ENCODE measurements at regions not wholly inside any gene's neighbourhood (a gene's known extent, or its start where the extent isn't known, plus 50 kb on each side); places are given as distances from the start of the nearest gene placed in this dataset.

DNA sequence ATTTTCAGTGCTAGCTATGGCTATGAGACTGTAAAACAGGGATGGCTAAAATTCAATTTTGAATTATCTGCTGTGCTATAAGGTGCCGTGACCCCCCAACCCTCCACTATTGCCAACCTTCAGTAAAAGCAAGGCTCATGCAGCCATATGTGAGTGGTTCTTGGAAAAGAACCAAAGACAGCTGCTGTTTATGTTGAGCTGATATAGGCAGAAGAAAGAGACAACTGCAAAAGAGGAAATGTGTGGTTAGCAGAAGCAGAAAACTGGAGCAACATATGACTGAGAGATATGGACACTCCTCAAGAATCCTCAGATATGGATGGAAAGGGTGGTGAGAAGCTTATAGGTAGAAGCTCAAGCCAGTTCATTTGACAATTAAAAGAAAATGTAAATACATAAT lies 200.3 kb downstream of the TLE1 start:
- H3K4me3 ChIP-seq (ENCODE audit: low read length) = no peak overlapping the region
- no peak overlapping the region for H3K4me2 ChIP-seq (ENCODE audit: low read depth, low read length)
- no peak overlapping the region for H3K27ac ChIP-seq (ENCODE audit: low read length)
- H3F3A ChIP-seq (ENCODE audit: insufficient read depth, low read length) = no peaks in the 10 kb centered on the region
- no peak overlapping the region for H3K9ac ChIP-seq (ENCODE audit: low read length)
- H2AFZ ChIP-seq (ENCODE audit: low read length) = no peak overlapping the region
- no peaks in the 10 kb centered on the region for H3K9me3 ChIP-seq (replicated peaks; ENCODE audit: insufficient read depth, low read length)
- DNase-seq = no peak
- no peaks in the 10 kb centered on the region for H3K27me3 ChIP-seq (replicated peaks; ENCODE audit: insufficient read depth, low read length)
- H3K79me2 ChIP-seq (ENCODE audit: low read length) = no peaks in the 10 kb centered on the region
- H4K20me1 ChIP-seq (ENCODE audit: insufficient read depth, low read length) = no peaks in the 10 kb centered on the region
- no peaks in the 10 kb centered on the region for H3K9me2 ChIP-seq (replicated peaks; ENCODE audit: insufficient read depth, low read length)
- no peaks in the 10 kb centered on the region for H3K36me3 ChIP-seq (replicated peaks; ENCODE audit: insufficient read depth, low read length)
- no peaks in the 10 kb centered on the region for H3K4me1 ChIP-seq (ENCODE audit: low read length)
- TF ChIP-seq EZH2phosphoT487 (IDR thresholded peaks at IDR 0.05; ENCODE audit: low read length) (no peak), EZH2 (optimal IDR thresholded peaks at IDR 0.05; ENCODE audit: low read depth, low read length) (no peak)
- TF ChIP-seq, protein P1, sequence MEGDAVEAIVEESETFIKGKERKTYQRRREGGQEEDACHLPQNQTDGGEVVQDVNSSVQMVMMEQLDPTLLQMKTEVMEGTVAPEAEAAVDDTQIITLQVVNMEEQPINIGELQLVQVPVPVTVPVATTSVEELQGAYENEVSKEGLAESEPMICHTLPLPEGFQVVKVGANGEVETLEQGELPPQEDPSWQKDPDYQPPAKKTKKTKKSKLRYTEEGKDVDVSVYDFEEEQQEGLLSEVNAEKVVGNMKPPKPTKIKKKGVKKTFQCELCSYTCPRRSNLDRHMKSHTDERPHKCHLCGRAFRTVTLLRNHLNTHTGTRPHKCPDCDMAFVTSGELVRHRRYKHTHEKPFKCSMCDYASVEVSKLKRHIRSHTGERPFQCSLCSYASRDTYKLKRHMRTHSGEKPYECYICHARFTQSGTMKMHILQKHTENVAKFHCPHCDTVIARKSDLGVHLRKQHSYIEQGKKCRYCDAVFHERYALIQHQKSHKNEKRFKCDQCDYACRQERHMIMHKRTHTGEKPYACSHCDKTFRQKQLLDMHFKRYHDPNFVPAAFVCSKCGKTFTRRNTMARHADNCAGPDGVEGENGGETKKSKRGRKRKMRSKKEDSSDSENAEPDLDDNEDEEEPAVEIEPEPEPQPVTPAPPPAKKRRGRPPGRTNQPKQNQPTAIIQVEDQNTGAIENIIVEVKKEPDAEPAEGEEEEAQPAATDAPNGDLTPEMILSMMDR (IDR thresholded peaks at IDR 0.05; ENCODE audit: low read length) = no peak

DNA sequence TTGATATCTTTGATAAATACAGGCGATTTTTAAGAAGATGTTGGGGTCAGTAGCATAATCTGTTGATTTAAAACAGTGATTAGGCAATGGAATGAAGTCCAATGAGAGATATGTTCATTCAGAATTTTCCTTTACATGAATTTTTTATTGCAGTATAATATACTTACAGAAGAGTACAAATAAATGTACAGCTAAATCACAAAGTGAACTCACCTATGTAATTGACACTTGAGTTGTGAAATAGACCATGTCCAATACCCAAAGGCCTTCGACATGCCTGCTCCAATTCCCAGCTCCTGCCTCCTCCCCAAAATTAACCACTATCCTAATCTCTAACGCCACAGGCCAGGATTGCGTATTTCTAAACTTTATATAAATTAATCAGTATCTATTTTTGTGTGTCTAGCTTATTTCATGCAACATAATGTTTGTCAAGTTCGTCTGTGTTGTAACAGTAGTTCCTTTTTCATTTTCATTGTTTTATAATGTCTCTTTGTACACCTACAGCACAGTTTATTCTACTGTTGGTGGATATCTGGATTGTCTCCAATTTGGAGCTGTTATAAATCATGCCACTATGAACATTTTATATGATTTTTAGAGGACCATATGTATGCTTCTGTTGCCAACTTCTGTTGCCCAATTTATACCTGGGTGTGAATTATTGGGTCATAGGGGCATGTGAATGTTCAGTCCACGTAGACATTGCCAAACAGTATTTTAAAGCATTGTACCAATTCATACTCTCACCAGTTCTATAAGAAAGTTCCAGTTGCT lies 208.3 kb downstream of the TLE1 start:
- Histone ChIP-seq H3K4me2 (ENCODE audit: low read depth, low read length) (no peak overlapping the region), H3K36me3 (replicated peaks; ENCODE audit: insufficient read depth, low read length) (no peaks in the 10 kb centered on the region), H3K27me3 (replicated peaks; ENCODE audit: insufficient read depth, low read length) (no peaks in the 10 kb centered on the region), H3K4me3 (ENCODE audit: low read length) (no peak overlapping the region), H2AFZ (ENCODE audit: low read length) (no peak overlapping the region), H3K9ac (ENCODE audit: low read length) (no peak overlapping the region), H3F3A (ENCODE audit: insufficient read depth, low read length) (no peaks in the 10 kb centered on the region), H3K79me2 (ENCODE audit: low read length) (no peaks in the 10 kb centered on the region), H3K9me3 (replicated peaks; ENCODE audit: insufficient read depth, low read length) (no peaks in the 10 kb centered on the region), H4K20me1 (ENCODE audit: insufficient read depth, low read length) (no peaks in the 10 kb centered on the region), H3K4me1 (ENCODE audit: low read length) (no peaks in the 10 kb centered on the region), H3K27ac (ENCODE audit: low read length) (no peak overlapping the region), H3K9me2 (replicated peaks; ENCODE audit: insufficient read depth, low read length) (no peaks in the 10 kb centered on the region)
- DNase-seq = no peak
- TF ChIP-seq EZH2 (optimal IDR thresholded peaks at IDR 0.05; ENCODE audit: low read depth, low read length) = no peak
- TF ChIP-seq EZH2phosphoT487 (IDR thresholded peaks at IDR 0.05; ENCODE audit: low read length) = no peak
- TF ChIP-seq, protein P1 (IDR thresholded peaks at IDR 0.05; ENCODE audit: low read length) = no peak

DNA sequence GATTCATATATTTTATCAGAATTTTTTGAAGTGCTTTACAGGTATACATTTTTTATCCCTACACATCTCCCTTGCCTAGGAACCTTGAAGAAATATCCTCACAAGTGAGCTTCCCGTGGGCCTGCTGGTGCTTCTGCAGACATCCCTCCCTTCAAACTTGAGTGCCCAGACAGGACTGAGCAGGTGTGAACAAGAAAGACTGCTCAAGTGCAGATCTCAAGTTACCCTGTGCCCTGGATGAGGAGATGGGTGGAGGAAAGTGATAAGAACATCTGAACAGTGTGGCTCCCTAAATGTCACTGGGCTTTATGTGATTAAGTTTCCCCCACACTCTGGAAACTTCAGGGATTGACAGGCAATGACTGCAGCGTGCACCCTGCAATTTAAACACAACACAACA lies 209.8 kb downstream of the TLE1 start:
- Histone ChIP-seq H3K4me3 (ENCODE audit: low read length) (no peak overlapping the region), H3K27me3 (replicated peaks; ENCODE audit: insufficient read depth, low read length) (no peaks in the 10 kb centered on the region), H2AFZ (ENCODE audit: low read length) (no peak overlapping the region), H3K9ac (ENCODE audit: low read length) (no peak overlapping the region), H3K4me2 (ENCODE audit: low read depth, low read length) (no peak overlapping the region), H3K27ac (ENCODE audit: low read length) (no peak overlapping the region), H3F3A (ENCODE audit: insufficient read depth, low read length) (no peaks in the 10 kb centered on the region), H3K9me2 (replicated peaks; ENCODE audit: insufficient read depth, low read length) (no peaks in the 10 kb centered on the region), H3K9me3 (replicated peaks; ENCODE audit: insufficient read depth, low read length) (no peaks in the 10 kb centered on the region), H4K20me1 (ENCODE audit: insufficient read depth, low read length) (no peaks in the 10 kb centered on the region), H3K36me3 (replicated peaks; ENCODE audit: insufficient read depth, low read length) (no peaks in the 10 kb centered on the region), H3K4me1 (ENCODE audit: low read length) (no peaks in the 10 kb centered on the region), H3K79me2 (ENCODE audit: low read length) (no peaks in the 10 kb centered on the region)
- DNase-seq = no peak
- TF ChIP-seq EZH2phosphoT487 (IDR thresholded peaks at IDR 0.05; ENCODE audit: low read length) (no peak), EZH2 (optimal IDR thresholded peaks at IDR 0.05; ENCODE audit: low read depth, low read length) (no peak)
- TF ChIP-seq, protein P1 (IDR thresholded peaks at IDR 0.05; ENCODE audit: low read length) = no peak
